Stimulated activated CD8-positive, alpha-beta memory T cell treated with anti-CD3 and anti-CD28 coated beads, Interleukin-15, amount 100 ng/mL, for 48 hours (primary cell): ENCODE measurements at regions not wholly inside any gene's neighbourhood (a gene's known extent, or its start where the extent isn't known, plus 50 kb on each side); places are given as distances from the start of the nearest gene placed in this dataset.
"Not testable (repeated sequence)": the region's sequence is repeated elsewhere in the genome, so short reads cannot be mapped to it uniquely, and the experiment has no call there.

Experiments used
- DNase-seq, 2 donors: peaks; one replicate each; pipeline ENCODE4 v3.0.0-alpha.2; 2020; ENCODE audit warnings: low read depth in 2 of 2

- no peak for DNase-seq
These were observed 154.0 kb downstream of the MATN1 start for GRCh38 chr1:30569384-30569783.

GRCh38 chr1:30562559-30562958 is 160.8 kb downstream of the MATN1 start:
- DNase-seq: no peak

GRCh38 chr1:30551603-30552002 is 171.8 kb downstream of the MATN1 start:
- DNase-seq: no peak

- no peak for DNase-seq
These were observed 172.8 kb downstream of the MATN1 start for GRCh38 chr1:30550365-30551220.

GRCh38 chr1:30549872-30550271 is 173.5 kb downstream of the MATN1 start:
- not testable (repeated sequence) for DNase-seq

GRCh38 chr1:30548294-30548693 is 175.1 kb downstream of the MATN1 start:
- DNase-seq: no peak

- DNase-seq: not testable (repeated sequence)
These were observed 176.1 kb downstream of the MATN1 start for GRCh38 chr1:30547326-30547725.

- no peak for DNase-seq
These were observed 178.0 kb downstream of the MATN1 start for GRCh38 chr1:30545365-30545764.

- DNase-seq: no peak
These were observed 181.5 kb downstream of the MATN1 start for GRCh38 chr1:30541721-30542485.

- DNase-seq: no peak
These were observed 182.7 kb downstream of the MATN1 start for GRCh38 chr1:30540611-30541192.

GRCh38 chr1:30539884-30540283 is 183.5 kb downstream of the MATN1 start:
- DNase-seq: no peak

- no peak for DNase-seq
These were observed 184.2 kb downstream of the MATN1 start for GRCh38 chr1:30538993-30539867.

GRCh38 chr1:30538226-30538992 is 185.0 kb downstream of the MATN1 start:
- DNase-seq: no peak

GRCh38 chr1:30537279-30537678 is 186.1 kb downstream of the MATN1 start:
- no peak for DNase-seq

GRCh38 chr1:30536530-30536929 is 186.9 kb downstream of the MATN1 start:
- no peak for DNase-seq

- DNase-seq: no peak
These were observed 187.6 kb downstream of the MATN1 start for GRCh38 chr1:30535595-30536325.

- DNase-seq: no peak
These were observed 188.8 kb downstream of the MATN1 start for GRCh38 chr1:30534551-30534940.

GRCh38 chr1:30533796-30534550 is 189.4 kb downstream of the MATN1 start:
- DNase-seq: no peak

- no peak for DNase-seq
These were observed 190.2 kb downstream of the MATN1 start for GRCh38 chr1:30533141-30533540.
